Fibroblast of villous mesenchyme (primary cell): ENCODE measurements at regions not wholly inside any gene's neighbourhood (a gene's known extent, or its start where the extent isn't known, plus 50 kb on each side); places are given as distances from the start of the nearest gene placed in this dataset.

Source experiments
- DNase-seq: peaks from one replicate; pipeline ENCODE4 v3.0.0-alpha.2; 2010; ENCODE audit warnings: low read depth
- H3K4me3 ChIP-seq: 2 replicates; pipeline ENCODE4 v1.5.1; 2011; ENCODE audit warnings: low read depth, mild to moderate bottlenecking, low read length
- CTCF ChIP-seq: IDR thresholded peaks from 2 replicates; pipeline ENCODE4 v1.5.1; 2012; ENCODE audit warnings: low read depth, mild to moderate bottlenecking, low read length; ENCODE audit not compliant: insufficient read depth

DNA sequence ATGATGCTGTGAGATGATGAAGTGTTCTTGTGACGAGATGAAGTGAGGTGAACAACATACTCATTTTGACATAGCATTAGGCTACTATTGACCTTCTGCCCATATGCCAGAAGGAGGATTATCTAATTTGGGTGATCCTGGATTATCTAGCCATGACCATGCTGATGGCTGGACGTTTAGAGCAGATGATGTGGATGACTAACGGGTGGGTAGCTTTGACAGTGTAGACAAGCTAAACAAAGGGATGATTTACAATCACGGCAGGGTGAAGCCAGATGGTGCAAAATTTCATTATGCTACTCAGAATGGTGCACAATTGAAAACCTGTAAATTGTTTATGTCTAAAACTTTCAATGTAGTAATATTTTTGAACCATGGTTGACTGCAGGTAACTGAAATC lies 2403.4 kb upstream of the ACO1 start:
- H3K4me3 ChIP-seq, result no peak overlapping the region
- no peak for TF ChIP-seq CTCF
- no peak for DNase-seq

DNA sequence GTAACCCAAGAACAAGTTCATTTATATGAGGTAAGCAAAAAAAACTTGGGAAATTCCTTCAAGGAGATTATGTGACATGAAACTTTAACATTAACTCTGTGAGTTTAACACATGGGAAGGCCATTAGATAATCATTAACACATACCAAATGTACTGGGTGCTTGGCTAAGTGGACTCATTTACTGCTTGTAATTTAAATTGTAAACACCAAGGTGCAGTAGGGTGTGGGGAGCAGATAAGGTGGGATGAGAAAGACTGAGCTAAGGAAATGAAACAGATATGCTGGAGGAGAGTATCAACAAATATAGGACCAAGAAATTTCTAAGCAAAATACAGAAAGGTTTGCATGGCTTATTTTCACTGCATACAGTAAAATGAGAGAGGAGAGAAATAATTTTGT lies 2384.8 kb upstream of the ACO1 start:
- no peak for TF ChIP-seq CTCF
- no peak for DNase-seq
- H3K4me3 ChIP-seq, result no peak overlapping the region

- TF ChIP-seq CTCF, result no peak
- DNase-seq, result no peak
- H3K4me3 ChIP-seq, result no peak overlapping the region
Observed at GRCh38 chr9:30010691-30011090, 2373.8 kb upstream of the ACO1 start.

- DNase-seq, result no peak
- TF ChIP-seq CTCF, result no peak
- H3K4me3 ChIP-seq, result no peak overlapping the region
Observed at GRCh38 chr9:30012622-30013021, 2371.8 kb upstream of the ACO1 start.

DNA sequence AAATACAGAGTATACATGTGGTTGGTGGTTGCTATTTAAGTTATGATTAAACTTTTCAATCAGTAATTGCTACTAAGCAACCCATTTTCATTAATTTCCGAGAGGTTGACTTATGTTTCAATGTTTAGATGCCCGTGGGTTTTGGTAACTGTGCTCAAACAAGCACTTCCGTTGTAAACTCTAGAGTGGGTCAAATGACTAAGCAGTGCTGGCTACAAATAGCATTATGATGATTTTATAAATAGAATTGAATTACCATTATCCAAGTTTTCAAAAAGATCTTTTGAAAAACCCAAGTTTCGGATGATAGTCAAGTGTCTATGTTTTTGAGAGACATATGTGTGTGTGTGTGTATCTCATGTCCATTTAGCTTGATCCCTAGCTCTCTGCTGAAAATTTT lies 2369.4 kb upstream of the ACO1 start:
- no peak for TF ChIP-seq CTCF
- H3K4me3 ChIP-seq, result no peak overlapping the region
- DNase-seq, result no peak

DNA sequence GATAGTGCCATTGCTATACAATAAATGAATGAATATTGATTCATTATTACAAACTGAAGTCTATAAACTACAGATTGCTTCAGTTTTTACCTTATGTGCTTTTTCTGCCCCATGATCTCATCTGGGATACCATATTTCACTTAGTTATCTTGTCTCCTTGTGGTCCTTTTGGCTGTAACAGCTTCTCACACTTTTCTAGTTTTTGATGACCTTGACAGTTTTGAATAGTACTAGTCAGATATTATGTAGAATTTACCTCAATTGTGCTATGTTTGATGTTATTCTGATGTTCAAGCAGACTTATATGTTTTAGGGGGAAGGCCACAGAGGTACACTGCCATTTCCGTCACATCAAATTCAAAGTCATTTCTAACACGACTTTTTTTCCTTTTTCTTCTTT lies 2364.3 kb upstream of the ACO1 start:
- H3K4me3 ChIP-seq, result no peak overlapping the region
- TF ChIP-seq CTCF, result no peak
- no peak for DNase-seq

GRCh38 chr9:30035761-30036160 lies 2348.7 kb upstream of the ACO1 start:
- no peak for TF ChIP-seq CTCF
- DNase-seq, result no peak
- no peak overlapping the region for H3K4me3 ChIP-seq
